HG03439 (cell line): ENCODE measurements at regions not wholly inside any gene's neighbourhood (a gene's known extent, or its start where the extent isn't known, plus 50 kb on each side); places are given as distances from the start of the nearest gene placed in this dataset.

Experiments
- ATAC-seq: cut with Tn5 transposase; IDR thresholded peaks from one replicate; pipeline ENCODE4 v1.9.1; 2021; ENCODE audit warnings: mild to moderate bottlenecking, moderate library complexity; ENCODE audit not compliant: unreplicated experiment

GRCh38 chr10:55400075-55400849 is 599.2 kb upstream of the PCDH15 start:
- no peak for ATAC-seq

GRCh38 chr10:55398497-55398882 is 597.5 kb upstream of the PCDH15 start:
- ATAC-seq, result no peak

GRCh38 chr10:55397777-55398496 is 596.9 kb upstream of the PCDH15 start:
- ATAC-seq, result no peak

GRCh38 chr10:55378196-55378595 is 577.2 kb upstream of the PCDH15 start:
- ATAC-seq, result no peak

- ATAC-seq, result no peak
Measured at GRCh38 chr10:55374917-55375316, 573.9 kb upstream of the PCDH15 start.

GRCh38 chr10:55374060-55374459 is 573.0 kb upstream of the PCDH15 start:
- ATAC-seq, result no peak

- no peak for ATAC-seq
Measured at GRCh38 chr10:55369670-55370420, 568.8 kb upstream of the PCDH15 start.

GRCh38 chr10:55368467-55368866 is 567.4 kb upstream of the PCDH15 start:
- ATAC-seq, result no peak

GRCh38 chr10:55367555-55367954 is 566.5 kb upstream of the PCDH15 start:
- no peak for ATAC-seq

- no peak for ATAC-seq
Measured at GRCh38 chr10:55358539-55358938, 557.5 kb upstream of the PCDH15 start.

GRCh38 chr10:55353414-55353813 is 552.4 kb upstream of the PCDH15 start:
- no peak for ATAC-seq

- no peak for ATAC-seq
Measured at GRCh38 chr10:55351431-55351830, 550.4 kb upstream of the PCDH15 start.

- no peak for ATAC-seq
Measured at GRCh38 chr10:55348534-55348933, 547.5 kb upstream of the PCDH15 start.

- no peak for ATAC-seq
Measured at GRCh38 chr10:55330486-55330885, 529.5 kb upstream of the PCDH15 start.

- ATAC-seq, result no peak
Measured at GRCh38 chr10:55329796-55330195, 528.8 kb upstream of the PCDH15 start.

- no peak for ATAC-seq
Measured at GRCh38 chr10:55320187-55320700, 519.2 kb upstream of the PCDH15 start.

- ATAC-seq, result no peak
Measured at GRCh38 chr10:55311848-55312635, 511.0 kb upstream of the PCDH15 start.

- ATAC-seq, result no peak
Measured at GRCh38 chr10:55310143-55310542, 509.1 kb upstream of the PCDH15 start.

GRCh38 chr10:55305285-55305684 is 504.3 kb upstream of the PCDH15 start:
- ATAC-seq, result no peak

GRCh38 chr10:55287346-55287745 is 486.3 kb upstream of the PCDH15 start:
- ATAC-seq, result no peak

- no peak for ATAC-seq
Measured at GRCh38 chr10:55283031-55283430, 482.0 kb upstream of the PCDH15 start.
